Astrocyte (in vitro differentiated cells and primary cell): ENCODE measurements at regions not wholly inside any gene's neighbourhood (a gene's known extent, or its start where the extent isn't known, plus 50 kb on each side); places are given as distances from the start of the nearest gene placed in this dataset.
"Not testable (repeated sequence)": the region's sequence is repeated elsewhere in the genome, so short reads cannot be mapped to it uniquely, and the experiment has no call there.

ENCODE experiments used
- DNase-seq: peaks from one replicate; pipeline ENCODE4 v3.0.0-alpha.2; 2010; ENCODE audit warnings: low read depth
- FAIRE-seq: peaks from 2 replicates; lab custom pipeline; 2011; peaks lifted over from hg19 to GRCh38; lab: Jason Lieb, UNC
- H2AFZ ChIP-seq: 2 replicates; pipeline ENCODE4 v1.6.0; 2012; ENCODE audit warnings: low read depth, low read length, inconsistent platforms
- H3K27ac ChIP-seq: 2 replicates; pipeline ENCODE4 v1.5.1; 2011; ENCODE audit warnings: low read depth, low read length, inconsistent platforms
- H3K27me3 ChIP-seq: 2 replicates; pipeline ENCODE4 v1.6.0; 2011; ENCODE audit warnings: low read length, inconsistent platforms; ENCODE audit not compliant: insufficient read depth
- H3K36me3 ChIP-seq: 2 replicates; pipeline ENCODE4 v1.5.1; 2011; ENCODE audit warnings: low read length, inconsistent platforms; ENCODE audit not compliant: insufficient read depth
- H3K4me1 ChIP-seq: 2 replicates; pipeline ENCODE4 v1.5.1; 2011; ENCODE audit warnings: low read length, inconsistent platforms; ENCODE audit not compliant: insufficient read depth
- H3K4me2 ChIP-seq: 2 replicates; pipeline ENCODE4 v1.6.0; 2012; ENCODE audit warnings: low read length, inconsistent platforms
- H3K4me3 ChIP-seq: 2 replicates; pipeline ENCODE4 v1.5.1; 2011; ENCODE audit warnings: low read depth, mild to moderate bottlenecking, low read length, inconsistent platforms; ENCODE audit not compliant: insufficient read depth
- H3K79me2 ChIP-seq: 2 replicates; pipeline ENCODE4 v1.6.0; 2012; ENCODE audit warnings: mild to moderate bottlenecking, low read length, inconsistent platforms; ENCODE audit not compliant: insufficient read depth
- H3K9ac ChIP-seq: 2 replicates; pipeline ENCODE4 v1.6.0; 2012; ENCODE audit warnings: mild to moderate bottlenecking, low read length, inconsistent platforms
- H3K9me3 ChIP-seq: 2 replicates; pipeline ENCODE4 v1.5.1; 2012; ENCODE audit warnings: low read depth, mild to moderate bottlenecking, low read length, inconsistent platforms; ENCODE audit not compliant: insufficient read depth
- H4K20me1 ChIP-seq: 2 replicates; pipeline ENCODE4 v1.6.0; 2012; ENCODE audit warnings: low read length, inconsistent platforms; ENCODE audit not compliant: insufficient read depth
- H3K27ac Mint-ChIP-seq: one replicate; pipeline ENCODE4 v1.8.0; 2021; ENCODE audit warnings: mild to moderate bottlenecking, mixed read lengths; ENCODE audit not compliant: unreplicated experiment
- H3K27me3 Mint-ChIP-seq: one replicate; pipeline ENCODE4 v1.8.0; 2021; ENCODE audit warnings: low read depth, mixed read lengths; ENCODE audit not compliant: unreplicated experiment
- H3K36me3 Mint-ChIP-seq: one replicate; pipeline ENCODE4 v1.8.0; 2021; ENCODE audit warnings: low read depth, mixed read lengths; ENCODE audit not compliant: unreplicated experiment
- H3K4me1 Mint-ChIP-seq: one replicate; pipeline ENCODE4 v1.8.0; 2021; ENCODE audit warnings: low read depth, mixed read lengths; ENCODE audit not compliant: unreplicated experiment
- H3K4me3 Mint-ChIP-seq: one replicate; pipeline ENCODE4 v1.8.0; 2021; ENCODE audit warnings: mild to moderate bottlenecking, moderate library complexity, mixed read lengths; ENCODE audit not compliant: unreplicated experiment
- H3K9me3 Mint-ChIP-seq: one replicate; pipeline ENCODE4 v1.8.0; 2021; ENCODE audit warnings: mild to moderate bottlenecking, mixed read lengths; ENCODE audit not compliant: unreplicated experiment
- CTCF ChIP-seq: IDR thresholded peaks from 2 replicates; pipeline ENCODE4 v1.5.1; 2011; ENCODE audit warnings: low read depth, mild to moderate bottlenecking, inconsistent platforms, low read length, moderate library complexity; ENCODE audit not compliant: insufficient read depth
- EZH2 ChIP-seq: IDR thresholded peaks from 2 replicates; pipeline ENCODE4 v1.6.1; 2012; ENCODE audit warnings: mild to moderate bottlenecking, low read length, inconsistent platforms; ENCODE audit not compliant: insufficient read depth

GRCh38 chr20:51945881-51946280 is 143.6 kb upstream of the SALL4 start:
- no peaks in the 10 kb centered on the region for H3K27me3 ChIP-seq
- no peak for FAIRE-seq
- H3K36me3 Mint-ChIP-seq = no peaks in the 10 kb centered on the region
- no peaks in the 10 kb centered on the region for H3K36me3 ChIP-seq
- no peak overlapping the region for H3K4me3 Mint-ChIP-seq
- H3K27ac ChIP-seq = no peak overlapping the region
- H3K27me3 Mint-ChIP-seq = no peaks in the 10 kb centered on the region
- H3K9me3 ChIP-seq = no peaks in the 10 kb centered on the region
- H2AFZ ChIP-seq = no peak overlapping the region
- H3K4me1 ChIP-seq = no peaks in the 10 kb centered on the region
- H3K4me3 ChIP-seq = no peak overlapping the region
- no peaks in the 10 kb centered on the region for H4K20me1 ChIP-seq
- H3K4me2 ChIP-seq = no peak overlapping the region
- H3K27ac Mint-ChIP-seq = no peak overlapping the region
- no peaks in the 10 kb centered on the region for H3K4me1 Mint-ChIP-seq
- H3K9ac ChIP-seq = no peak overlapping the region
- no peaks in the 10 kb centered on the region for H3K9me3 Mint-ChIP-seq
- H3K79me2 ChIP-seq = no peaks in the 10 kb centered on the region
- DNase-seq = no peak
- no peak for TF ChIP-seq EZH2
- no peak for TF ChIP-seq CTCF

GRCh38 chr20:51945177-51945576 is 142.9 kb upstream of the SALL4 start:
- Histone ChIP-seq H3K9me3 (no peaks in the 10 kb centered on the region), H3K4me2 (no peak overlapping the region), H3K27me3 (no peaks in the 10 kb centered on the region), H3K4me1 (no peaks in the 10 kb centered on the region), H3K36me3 (no peaks in the 10 kb centered on the region), H3K79me2 (no peaks in the 10 kb centered on the region), H4K20me1 (no peaks in the 10 kb centered on the region), H3K9ac (no peak overlapping the region), H2AFZ (no peak overlapping the region), H3K27ac (no peak overlapping the region), H3K4me3 (no peak overlapping the region)
- H3K27ac Mint-ChIP-seq = no peak overlapping the region
- TF ChIP-seq CTCF (no peak), EZH2 (no peak)
- no peaks in the 10 kb centered on the region for H3K4me1 Mint-ChIP-seq
- no peaks in the 10 kb centered on the region for H3K9me3 Mint-ChIP-seq
- FAIRE-seq (no peak), DNase-seq (no peak)
- no peaks in the 10 kb centered on the region for H3K27me3 Mint-ChIP-seq
- H3K36me3 Mint-ChIP-seq = no peaks in the 10 kb centered on the region
- H3K4me3 Mint-ChIP-seq = no peak overlapping the region

DNA sequence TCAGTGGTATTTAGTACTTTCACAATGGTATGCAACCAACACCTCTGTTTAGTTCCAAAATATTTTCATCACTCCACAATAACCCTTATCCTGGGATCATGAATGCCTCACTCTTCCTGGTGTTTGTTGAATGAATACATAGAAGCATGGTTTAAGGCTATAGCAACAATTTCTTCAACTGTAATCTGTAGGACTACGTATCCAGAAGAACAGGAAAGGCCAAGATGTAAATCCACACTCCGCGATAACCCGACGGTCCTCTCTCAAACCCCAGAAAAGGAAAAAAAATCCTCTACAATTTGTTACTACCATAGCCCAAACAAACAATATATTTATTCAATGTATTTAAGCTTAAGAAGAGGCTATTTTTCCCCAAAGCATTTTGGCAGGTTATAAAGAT is 141.4 kb upstream of the SALL4 start:
- TF ChIP-seq CTCF (no peak), EZH2 (no peak)
- H3K4me3 Mint-ChIP-seq = no peak overlapping the region
- H3K4me1 Mint-ChIP-seq = no peaks in the 10 kb centered on the region
- DNase-seq (no peak), FAIRE-seq (no peak)
- Histone ChIP-seq H3K4me2 (no peak overlapping the region), H3K9ac (no peak overlapping the region), H3K4me3 (no peak overlapping the region), H2AFZ (no peak overlapping the region), H3K27me3 (no peaks in the 10 kb centered on the region), H3K27ac (no peak overlapping the region), H3K79me2 (no peaks in the 10 kb centered on the region), H3K36me3 (no peaks in the 10 kb centered on the region), H3K4me1 (no peaks in the 10 kb centered on the region), H4K20me1 (no peaks in the 10 kb centered on the region), H3K9me3 (no peaks in the 10 kb centered on the region)
- H3K9me3 Mint-ChIP-seq = no peaks in the 10 kb centered on the region
- H3K27ac Mint-ChIP-seq = no peak overlapping the region
- no peaks in the 10 kb centered on the region for H3K36me3 Mint-ChIP-seq
- H3K27me3 Mint-ChIP-seq = no peaks in the 10 kb centered on the region

DNA sequence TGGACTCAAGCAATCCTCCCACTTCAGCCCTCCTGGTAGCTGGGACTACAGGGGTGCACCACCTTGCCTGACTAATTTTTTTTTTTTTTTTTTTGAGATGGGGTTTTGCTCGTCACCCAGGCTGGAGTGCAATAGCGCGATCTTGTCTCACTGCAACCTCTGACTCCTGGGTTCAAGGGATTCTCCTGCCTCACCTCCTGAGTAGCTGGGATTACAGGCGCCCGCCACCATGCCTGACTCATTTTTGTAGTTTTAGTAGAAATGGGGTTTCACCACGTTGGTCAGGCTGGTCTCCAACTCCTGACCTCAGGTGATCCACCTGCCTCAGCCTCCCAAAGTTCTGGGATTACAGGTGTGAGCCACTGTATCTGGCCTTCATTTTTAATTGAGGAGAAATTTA is 141.0 kb upstream of the SALL4 start:
- H3K27me3 ChIP-seq, H3K27ac Mint-ChIP-seq, H3K4me1 Mint-ChIP-seq, H3K4me3 ChIP-seq, H3K9me3 Mint-ChIP-seq, H2AFZ ChIP-seq, H3K27me3 Mint-ChIP-seq, H3K9ac ChIP-seq, H3K79me2 ChIP-seq, H4K20me1 ChIP-seq, H3K4me2 ChIP-seq, H3K36me3 Mint-ChIP-seq, H3K4me3 Mint-ChIP-seq, H3K27ac ChIP-seq, DNase-seq, FAIRE-seq, H3K4me1 ChIP-seq, H3K36me3 ChIP-seq, H3K9me3 ChIP-seq: not testable (repeated sequence)
